PC-9 (cell line): ENCODE measurements at regions not wholly inside any gene's neighbourhood (a gene's known extent, or its start where the extent isn't known, plus 50 kb on each side); places are given as distances from the start of the nearest gene placed in this dataset.

Source experiments
- BruUV-seq: library from RNA; stranded (reverse); fragments of 400-500 nt; replicated peaks from 2 replicates; lab custom pipeline; 2021; lab: Mats Ljungman, UMichigan
- CTCF ChIA-PET: fragments of 300-600 bp; sonication (Branson Sonifier 250); formaldehyde crosslinking; loops from one replicate; lab custom pipeline; 2022; ENCODE audit warnings: antibody characterized with exemption; lab: Charles Lee
- POLR2A ChIA-PET: fragments of 300-600 bp; sonication (Branson Sonifier 250); formaldehyde crosslinking; loops from one replicate; lab custom pipeline; 2022; ENCODE audit warnings: antibody characterized with exemption; ENCODE audit not compliant: unreplicated experiment; lab: Charles Lee
- DNase-seq, 2 experiments: peaks; one replicate each; pipeline versions ENCODE4 v3.0.0 to v3.0.0-alpha.2; 2015 to 2022; ENCODE audit warnings: mixed read lengths in 1 of 2
- H2AFZ ChIP-seq: fragments of 200-600 bp; sonication (generic); 2 replicates; pipeline ENCODE4 v1.8.1; 2017; ENCODE audit warnings: antibody characterized with exemption
- H3F3A ChIP-seq: fragments of 200-600 bp; sonication (generic); 2 replicates; pipeline ENCODE4 v1.8.1; 2017; ENCODE audit warnings: antibody characterized with exemption, mild to moderate bottlenecking, low read depth; ENCODE audit not compliant: insufficient read depth
- H3K27ac ChIP-seq: fragments of 200-600 bp; sonication (generic); 2 replicates; pipeline ENCODE4 v1.6.1; 2016; ENCODE audit warnings: mixed run types
- H3K27me3 ChIP-seq: fragments of 200-600 bp; sonication (generic); 2 replicates; pipeline ENCODE4 v1.6.1; 2016; ENCODE audit warnings: low read depth, mixed run types; ENCODE audit not compliant: insufficient read depth
- H3K36me3 ChIP-seq: fragments of 200-600 bp; sonication (generic); 2 replicates; pipeline ENCODE4 v1.6.1; 2016; ENCODE audit warnings: low read depth, mixed run types
- H3K4me1 ChIP-seq: fragments of 200-600 bp; sonication (generic); replicated peaks from 2 replicates; pipeline ENCODE4 v1.6.1; 2016; ENCODE audit warnings: mixed run types; ENCODE audit not compliant: insufficient read depth
- H3K4me2 ChIP-seq: fragments of 200-600 bp; sonication (generic); 2 replicates; pipeline ENCODE4 v1.6.1; 2017; ENCODE audit warnings: mixed run types
- H3K4me3 ChIP-seq: fragments of 200-600 bp; sonication (generic); 2 replicates; pipeline ENCODE4 v1.6.1; 2016; ENCODE audit warnings: mixed run types
- H3K79me2 ChIP-seq: fragments of 200-600 bp; sonication (generic); 2 replicates; pipeline ENCODE4 v1.6.1; 2017; ENCODE audit warnings: low read depth, mixed run types
- H3K9me2 ChIP-seq: fragments of 200-600 bp; sonication (generic); 2 replicates; pipeline ENCODE4 v1.8.1; 2017; ENCODE audit warnings: mild to moderate bottlenecking; ENCODE audit not compliant: insufficient read depth
- H3K9me3 ChIP-seq: fragments of 200-600 bp; sonication (generic); 2 replicates; pipeline ENCODE4 v1.8.1; 2016; ENCODE audit warnings: low read depth; ENCODE audit not compliant: insufficient read depth
- H4K20me1 ChIP-seq: fragments of 200-600 bp; sonication (generic); 2 replicates; pipeline ENCODE4 v1.8.1; 2017; ENCODE audit not compliant: insufficient read depth
- EZH2 ChIP-seq: fragments of 200-600 bp; sonication (generic); IDR thresholded peaks from 2 replicates; pipeline ENCODE4 v1.8.0; 2017; ENCODE audit warnings: antibody characterized with exemption, low read depth
- intact Hi-C: fragments of 100-400 bp; cut with micrococcal nuclease; formaldehyde crosslinking; loops from one replicate; pipeline ENCODE4 v1.10.0; 2022; ENCODE audit not compliant: unreplicated experiment
- TF ChIP-seq, protein P1 (sequence below): fragments of 200-600 bp; sonication (generic); conservative IDR thresholded peaks from 2 replicates; pipeline ENCODE4 v1.6.1; 2017; ENCODE audit warnings: mixed run types, antibody characterized with exemption, mild to moderate bottlenecking, moderate library complexity

DNA sequence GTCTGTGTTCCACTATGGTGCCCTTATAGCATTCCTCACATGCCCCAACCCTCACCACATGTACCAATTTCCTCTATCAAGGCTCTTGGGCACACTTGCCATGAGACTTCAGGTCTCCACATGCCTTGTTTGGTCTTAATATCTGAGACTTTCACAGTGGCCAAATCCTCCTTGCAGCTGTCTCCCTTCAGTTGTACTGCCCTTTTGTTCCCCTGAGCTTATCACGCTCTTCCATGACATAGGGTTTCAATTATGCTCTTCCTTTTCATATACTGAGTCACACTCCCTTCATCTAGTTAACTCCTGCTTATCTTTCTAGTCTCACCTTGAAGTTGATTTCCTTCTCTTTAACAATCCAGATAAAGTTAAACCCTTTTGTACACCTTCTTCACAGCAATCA is 212.9 kb downstream of the PDHA2 start:
- no peak for DNase-seq
- no peaks in the 10 kb centered on the region for H3K9me3 ChIP-seq
- H3K4me3 ChIP-seq = no peak overlapping the region
- no peaks in the 10 kb centered on the region for H4K20me1 ChIP-seq
- no peaks in the 10 kb centered on the region for H3K79me2 ChIP-seq
- no peak overlapping the region for H3K27ac ChIP-seq
- TF ChIP-seq, protein P1, sequence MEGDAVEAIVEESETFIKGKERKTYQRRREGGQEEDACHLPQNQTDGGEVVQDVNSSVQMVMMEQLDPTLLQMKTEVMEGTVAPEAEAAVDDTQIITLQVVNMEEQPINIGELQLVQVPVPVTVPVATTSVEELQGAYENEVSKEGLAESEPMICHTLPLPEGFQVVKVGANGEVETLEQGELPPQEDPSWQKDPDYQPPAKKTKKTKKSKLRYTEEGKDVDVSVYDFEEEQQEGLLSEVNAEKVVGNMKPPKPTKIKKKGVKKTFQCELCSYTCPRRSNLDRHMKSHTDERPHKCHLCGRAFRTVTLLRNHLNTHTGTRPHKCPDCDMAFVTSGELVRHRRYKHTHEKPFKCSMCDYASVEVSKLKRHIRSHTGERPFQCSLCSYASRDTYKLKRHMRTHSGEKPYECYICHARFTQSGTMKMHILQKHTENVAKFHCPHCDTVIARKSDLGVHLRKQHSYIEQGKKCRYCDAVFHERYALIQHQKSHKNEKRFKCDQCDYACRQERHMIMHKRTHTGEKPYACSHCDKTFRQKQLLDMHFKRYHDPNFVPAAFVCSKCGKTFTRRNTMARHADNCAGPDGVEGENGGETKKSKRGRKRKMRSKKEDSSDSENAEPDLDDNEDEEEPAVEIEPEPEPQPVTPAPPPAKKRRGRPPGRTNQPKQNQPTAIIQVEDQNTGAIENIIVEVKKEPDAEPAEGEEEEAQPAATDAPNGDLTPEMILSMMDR = no peak
- no peak for TF ChIP-seq EZH2
- no peak overlapping the region for H3K4me2 ChIP-seq
- no peak overlapping the region for H2AFZ ChIP-seq
- intact Hi-C loops = no loop called here
- H3K27me3 ChIP-seq = no peaks in the 10 kb centered on the region
- no peaks in the 10 kb centered on the region for H3K4me1 ChIP-seq
- BruUV-seq = no TSS peak
- H3F3A ChIP-seq = no peaks in the 10 kb centered on the region
- POLR2A ChIA-PET = no interaction called here
- no peaks in the 10 kb centered on the region for H3K36me3 ChIP-seq
- CTCF ChIA-PET = no interaction called here
- H3K9me2 ChIP-seq = no peaks in the 10 kb centered on the region

DNA sequence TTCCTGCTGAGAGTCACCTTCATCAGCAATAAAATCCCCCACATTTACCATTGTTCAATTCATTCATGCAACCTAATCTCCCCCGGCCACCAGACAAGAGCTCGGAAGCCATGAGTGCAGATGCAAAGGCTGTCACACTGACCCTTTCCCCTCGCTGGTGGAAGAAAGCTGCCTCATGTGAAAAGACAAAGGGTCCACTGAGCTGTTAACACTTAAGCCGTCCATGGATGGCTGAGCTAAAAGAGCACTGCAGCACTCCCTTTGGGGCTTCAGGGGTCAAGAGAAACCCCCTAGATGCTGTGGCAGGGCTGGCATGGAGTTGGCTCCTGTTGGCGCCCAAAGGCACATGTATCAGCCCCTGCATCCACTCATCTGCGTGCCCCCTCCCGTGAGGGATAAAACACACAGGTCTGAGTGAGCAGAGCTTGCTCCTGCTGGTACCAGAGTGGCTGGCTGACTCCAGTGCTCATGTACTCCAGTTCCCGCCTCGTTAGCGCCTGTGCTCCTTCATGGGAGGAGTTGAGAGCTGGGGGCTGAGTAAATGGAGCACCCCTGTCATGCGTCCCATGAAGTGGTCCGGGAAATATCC is 216.5 kb downstream of the PDHA2 start:
- no peaks in the 10 kb centered on the region for H4K20me1 ChIP-seq
- intact Hi-C loops = no loop called here
- no peaks in the 10 kb centered on the region for H3K9me2 ChIP-seq
- H3F3A ChIP-seq = no peaks in the 10 kb centered on the region
- no TSS peak for BruUV-seq
- H3K27me3 ChIP-seq = no peaks in the 10 kb centered on the region
- H3K36me3 ChIP-seq = no peaks in the 10 kb centered on the region
- no peak overlapping the region for H2AFZ ChIP-seq
- CTCF ChIA-PET = no interaction called here
- no peak for TF ChIP-seq EZH2
- TF ChIP-seq, protein P1 = no peak
- no peak overlapping the region for H3K4me2 ChIP-seq
- H3K9me3 ChIP-seq = no peaks in the 10 kb centered on the region
- DNase-seq = no peak
- H3K4me1 ChIP-seq = no peaks in the 10 kb centered on the region
- no peaks in the 10 kb centered on the region for H3K79me2 ChIP-seq
- H3K4me3 ChIP-seq = no peak overlapping the region
- H3K27ac ChIP-seq = no peak overlapping the region
- POLR2A ChIA-PET = no interaction called here

DNA sequence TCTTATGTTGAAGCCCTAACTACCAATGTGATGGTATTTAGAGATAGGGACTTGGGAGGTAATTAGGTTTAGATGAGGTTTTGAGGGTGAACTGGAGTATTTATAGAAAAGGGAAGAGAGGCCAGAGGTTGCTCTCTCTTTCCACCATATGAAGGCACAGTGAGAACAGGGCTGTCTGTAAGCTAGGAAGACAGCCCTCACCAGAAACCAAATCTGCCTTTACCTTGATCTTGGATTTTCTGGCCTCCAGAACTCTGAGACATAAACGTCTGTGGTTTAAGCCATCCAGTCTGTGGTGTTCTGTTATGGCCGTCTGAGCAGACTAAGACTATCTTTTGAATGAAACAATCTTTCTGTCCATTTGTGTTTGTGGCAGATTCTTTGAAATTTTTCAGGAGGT is 223.7 kb downstream of the PDHA2 start:
- POLR2A ChIA-PET = no interaction called here
- BruUV-seq = no TSS peak

More for the DNA sequence above, 223.7 kb downstream of the PDHA2 start:
- Histone ChIP-seq H3K4me2 (no peak overlapping the region), H3K4me3 (no peak overlapping the region), H3K9me3 (no peaks in the 10 kb centered on the region), H3K4me1 (no peaks in the 10 kb centered on the region), H3K79me2 (no peaks in the 10 kb centered on the region), H4K20me1 (no peaks in the 10 kb centered on the region), H3K9me2 (no peaks in the 10 kb centered on the region), H3K36me3 (no peaks in the 10 kb centered on the region), H3F3A (no peaks in the 10 kb centered on the region), H3K27ac (no peak overlapping the region), H2AFZ (no peak overlapping the region), H3K27me3 (no peaks in the 10 kb centered on the region)
- intact Hi-C loops = no loop called here
- no peak for DNase-seq
- TF ChIP-seq, protein P1 = no peak
- TF ChIP-seq EZH2 = no peak
- CTCF ChIA-PET = no interaction called here
